HG03432 (cell line): ENCODE measurements at regions not wholly inside any gene's neighbourhood (a gene's known extent, or its start where the extent isn't known, plus 50 kb on each side); places are given as distances from the start of the nearest gene placed in this dataset.
"Not testable (repeated sequence)": the region's sequence is repeated elsewhere in the genome, so short reads cannot be mapped to it uniquely, and the experiment has no call there.

Experiments
- ATAC-seq: cut with Tn5 transposase; IDR thresholded peaks from one replicate; pipeline ENCODE4 v1.9.1; 2021; ENCODE audit warnings: mild to moderate bottlenecking, moderate library complexity; ENCODE audit not compliant: unreplicated experiment

DNA sequence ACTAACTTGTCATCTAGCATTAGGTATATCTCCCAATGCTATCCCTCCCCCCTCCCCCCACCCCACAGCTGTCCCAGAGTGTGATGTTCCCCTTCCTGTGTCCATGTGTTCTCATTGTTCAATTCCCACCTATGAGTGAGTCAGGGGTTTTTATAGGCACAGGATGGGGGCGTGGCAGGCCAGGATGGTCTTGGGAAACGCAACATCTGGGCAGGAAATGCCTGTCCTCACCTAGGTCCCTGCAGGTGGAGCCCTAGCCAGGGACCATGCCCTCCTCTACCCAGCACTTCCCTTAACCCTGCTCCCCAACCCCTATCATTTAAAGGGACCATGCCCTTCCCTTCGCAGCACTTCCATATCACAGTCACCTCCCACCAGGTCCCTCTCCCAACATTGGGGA is 1430.6 kb downstream of the CDH8 start:
- not testable (repeated sequence) for ATAC-seq

DNA sequence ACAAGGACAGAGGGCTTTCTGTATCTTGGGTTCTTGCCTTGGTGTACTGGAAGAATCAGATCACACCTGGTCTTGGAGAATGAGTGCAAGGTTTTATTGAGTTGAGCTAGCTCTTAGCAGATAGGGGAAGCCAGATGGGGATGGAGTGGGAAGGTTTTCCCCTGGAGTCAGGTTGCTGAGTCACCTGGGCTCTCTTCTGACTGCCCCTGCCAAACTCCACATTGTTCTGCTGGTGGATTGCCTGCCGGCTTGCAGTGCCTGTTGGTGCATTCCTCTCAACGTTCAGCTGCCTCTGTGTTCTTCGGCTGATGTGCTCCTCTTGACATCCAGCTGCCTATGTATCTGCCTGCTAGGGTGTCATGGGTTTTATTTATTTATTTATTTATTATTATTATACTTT is 1431.1 kb downstream of the CDH8 start:
- ATAC-seq: no peak

DNA sequence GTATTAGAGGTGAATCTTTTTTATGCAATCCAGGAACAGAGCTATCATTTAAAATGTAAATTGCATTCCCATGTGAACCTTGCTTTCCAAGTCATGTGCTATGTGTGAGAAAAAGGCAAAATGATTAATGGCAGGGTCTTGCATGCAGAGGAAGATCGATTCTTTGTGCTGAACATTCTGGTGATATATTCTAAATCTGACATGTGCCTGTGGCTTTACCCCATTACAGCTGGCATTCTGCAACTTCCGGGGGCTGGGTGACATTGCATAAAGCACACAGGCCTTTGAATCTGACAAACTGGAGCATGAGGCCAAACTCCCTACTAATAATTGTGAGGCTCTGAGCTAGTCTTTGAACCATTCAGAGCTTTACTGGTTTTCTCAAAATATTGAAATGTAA is 1449.7 kb downstream of the CDH8 start:
- no peak for ATAC-seq

DNA sequence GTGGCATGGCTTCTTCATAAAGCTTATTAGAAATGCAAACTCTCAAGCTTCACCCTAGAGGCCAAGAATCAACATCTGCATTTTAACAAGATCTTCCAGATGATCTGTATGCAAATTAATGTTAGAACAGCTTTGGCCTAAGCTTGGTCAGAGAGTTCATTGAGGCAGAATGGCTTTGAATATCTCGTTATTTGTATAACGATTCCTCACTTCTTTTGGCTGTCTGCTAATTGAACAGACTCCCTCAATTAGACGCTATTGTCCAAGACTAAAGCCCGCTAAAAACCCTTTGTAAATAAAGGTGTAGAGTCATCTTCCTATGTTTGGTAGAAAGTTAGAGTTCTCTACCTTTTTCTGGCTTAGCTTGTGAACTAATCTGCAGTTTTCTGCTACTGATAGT is 1453.7 kb downstream of the CDH8 start:
- ATAC-seq: no peak

DNA sequence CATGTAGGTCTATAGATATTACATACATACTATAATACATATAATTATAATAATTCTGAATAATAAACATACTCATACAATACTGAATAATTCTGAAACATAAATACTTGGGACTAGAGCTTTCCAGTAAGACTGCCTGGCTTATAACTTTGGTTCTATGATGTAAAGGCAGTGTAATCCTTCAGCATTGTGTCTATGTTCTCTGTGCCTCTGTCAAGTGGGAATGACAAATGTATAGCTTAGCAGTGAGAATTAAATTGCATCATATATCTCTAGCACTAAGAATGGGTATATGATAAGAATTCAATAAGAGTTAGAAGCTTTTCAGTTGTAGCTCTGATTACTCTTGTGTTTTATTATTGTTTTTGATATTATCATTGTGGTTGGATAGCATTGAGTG is 1469.3 kb downstream of the CDH8 start:
- no peak for ATAC-seq

- no peak for ATAC-seq
Observed at GRCh38 chr16:60564588-60564987, 1471.7 kb downstream of the CDH8 start.

DNA sequence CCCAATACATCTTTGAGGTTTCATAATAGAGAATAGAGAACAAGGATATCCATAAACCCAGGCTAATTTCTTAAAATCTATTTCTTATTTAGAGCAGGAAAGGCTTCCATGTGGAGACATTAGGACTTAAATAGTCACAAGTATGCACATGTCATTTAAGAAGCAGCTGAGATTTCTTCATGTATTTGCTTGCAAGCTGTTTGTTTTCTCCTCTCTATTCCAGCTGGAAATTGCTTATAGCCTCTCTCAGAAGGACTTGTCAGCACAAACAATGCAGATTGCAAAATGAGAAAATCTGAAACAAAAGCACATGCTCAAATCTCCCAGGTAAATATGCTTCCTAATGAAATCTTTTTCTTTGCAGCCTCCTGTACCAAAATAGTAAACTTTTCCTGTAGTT is 1473.1 kb downstream of the CDH8 start:
- ATAC-seq: no peak

- ATAC-seq: no peak
Observed at GRCh38 chr16:60558936-60559335, 1477.3 kb downstream of the CDH8 start.

DNA sequence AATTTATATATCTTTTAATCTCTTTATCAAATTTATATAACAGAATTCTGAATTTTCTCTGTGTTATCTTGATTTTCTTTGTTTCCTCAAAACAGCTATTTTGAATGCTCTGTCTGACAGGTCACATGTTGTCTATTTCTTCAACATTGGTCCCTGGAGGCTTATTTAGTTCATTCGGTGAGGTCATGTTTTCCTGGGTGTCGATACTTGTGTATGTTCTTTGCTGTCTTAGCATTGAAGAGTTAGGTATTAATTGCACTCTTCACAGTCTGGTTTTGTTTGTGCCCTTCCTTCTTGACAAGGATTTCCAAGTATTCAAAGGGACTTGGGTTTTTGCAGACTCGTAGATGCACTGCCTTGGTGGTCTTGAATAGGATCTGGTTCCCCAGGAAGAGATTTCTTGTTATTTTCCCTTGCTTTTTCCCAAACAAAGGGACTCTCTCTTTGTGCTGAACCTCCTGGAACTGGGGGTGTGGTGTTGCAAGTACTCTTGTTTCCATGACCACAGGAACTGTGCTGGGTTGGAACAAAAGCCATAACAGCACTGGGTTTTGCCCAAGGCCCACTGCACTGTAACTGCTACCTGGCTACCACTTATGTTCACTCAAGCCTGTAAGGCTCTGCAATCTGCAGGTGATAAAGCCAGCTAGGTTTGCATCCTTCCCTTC is 1483.0 kb downstream of the CDH8 start:
- no peak for ATAC-seq

- no peak for ATAC-seq
Observed at GRCh38 chr16:60541535-60541934, 1494.7 kb downstream of the CDH8 start.

DNA sequence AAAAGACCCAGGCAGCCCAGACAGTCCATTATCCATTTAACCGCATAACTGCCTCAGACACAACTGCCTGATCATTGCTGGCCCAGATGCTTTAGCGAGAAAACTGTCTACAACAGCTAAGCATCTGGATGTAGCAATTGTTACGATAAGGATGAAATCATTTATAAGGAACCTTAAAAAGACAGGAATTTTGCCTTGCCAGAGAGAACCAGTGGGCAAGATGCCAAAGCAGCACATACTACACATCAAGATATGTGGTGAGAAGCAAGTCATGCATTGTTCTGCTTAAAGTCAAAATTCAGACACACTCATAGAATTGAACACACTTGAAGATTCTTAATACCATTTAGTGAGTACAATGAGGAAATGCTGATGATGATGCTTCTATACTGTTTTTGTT is 1525.3 kb downstream of the CDH8 start:
- ATAC-seq: no peak

- no peak for ATAC-seq
Observed at GRCh38 chr16:60510208-60510607, 1526.0 kb downstream of the CDH8 start.

GRCh38 chr16:60491273-60491672 is 1545.0 kb downstream of the CDH8 start:
- ATAC-seq: no peak

DNA sequence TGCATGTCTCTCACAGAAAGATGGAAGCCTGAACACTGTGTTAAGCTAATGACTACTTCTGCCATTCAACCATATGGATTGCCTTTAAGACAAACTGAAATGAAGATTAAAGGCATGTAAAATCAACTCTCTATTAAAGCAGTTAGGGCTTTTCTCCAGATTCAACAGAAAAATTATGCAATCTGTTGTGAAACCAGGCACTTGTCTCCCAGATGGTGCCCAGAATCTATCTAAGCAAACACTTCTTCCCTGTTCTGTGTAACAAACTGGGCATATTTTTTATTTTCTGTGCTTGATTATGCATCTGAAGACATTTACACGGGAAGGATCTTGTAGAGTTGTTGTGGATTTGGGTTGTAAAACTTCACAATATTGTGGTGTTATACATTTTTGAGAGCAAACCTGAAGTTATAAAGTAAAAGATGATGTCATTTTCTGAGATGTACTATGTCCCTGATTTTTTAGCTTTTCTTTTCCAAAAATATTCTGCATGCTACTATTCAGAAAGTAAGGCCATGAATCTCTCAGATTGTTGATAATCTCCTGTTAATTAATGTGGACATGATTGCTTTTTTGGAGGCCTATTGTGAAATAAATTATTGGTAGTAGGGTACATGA is 1550.3 kb downstream of the CDH8 start:
- ATAC-seq: no peak

GRCh38 chr16:60484901-60485300 is 1551.3 kb downstream of the CDH8 start:
- ATAC-seq: no peak

DNA sequence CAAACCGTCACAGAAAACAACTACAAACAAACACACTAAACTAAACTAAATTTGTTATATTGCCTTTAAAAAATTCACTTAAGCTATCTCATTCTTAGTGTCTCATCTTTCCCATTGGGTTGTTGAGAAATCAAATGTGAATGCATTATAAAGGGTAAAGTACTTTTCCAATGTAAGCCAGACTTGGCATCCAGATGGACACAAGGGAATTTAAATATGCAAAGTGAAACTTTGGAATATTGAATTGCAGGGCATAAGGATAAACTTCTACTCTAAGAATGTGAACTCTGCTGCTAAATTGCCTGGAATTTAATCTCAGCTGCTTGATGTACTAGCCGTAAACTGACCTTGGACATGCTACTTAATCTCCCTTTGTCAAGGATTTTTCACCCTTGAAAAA is 1554.6 kb downstream of the CDH8 start:
- no peak for ATAC-seq

- ATAC-seq: no peak
Observed at GRCh38 chr16:60478810-60479209, 1557.4 kb downstream of the CDH8 start.

- no peak for ATAC-seq
Observed at GRCh38 chr16:60463986-60464385, 1572.3 kb downstream of the CDH8 start.

DNA sequence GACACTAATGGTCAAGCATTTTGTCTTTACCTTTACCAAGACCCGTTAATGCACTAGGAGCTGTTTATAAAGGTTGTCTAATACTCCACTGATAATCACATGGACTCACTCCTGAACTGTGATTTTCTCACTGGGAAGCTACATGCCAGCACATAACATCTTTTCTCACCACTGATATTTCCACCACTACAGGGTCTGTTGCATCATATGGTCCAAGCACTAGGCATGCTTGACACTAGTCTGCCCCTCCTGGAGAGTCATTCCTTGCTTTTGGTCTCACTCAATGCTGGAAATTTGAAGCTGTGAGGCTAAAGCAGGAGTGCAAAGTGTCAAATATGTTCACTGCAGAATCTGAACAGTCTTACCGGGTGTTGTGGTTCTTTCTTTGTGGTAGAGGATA is 1576.8 kb downstream of the CDH8 start:
- ATAC-seq: no peak

DNA sequence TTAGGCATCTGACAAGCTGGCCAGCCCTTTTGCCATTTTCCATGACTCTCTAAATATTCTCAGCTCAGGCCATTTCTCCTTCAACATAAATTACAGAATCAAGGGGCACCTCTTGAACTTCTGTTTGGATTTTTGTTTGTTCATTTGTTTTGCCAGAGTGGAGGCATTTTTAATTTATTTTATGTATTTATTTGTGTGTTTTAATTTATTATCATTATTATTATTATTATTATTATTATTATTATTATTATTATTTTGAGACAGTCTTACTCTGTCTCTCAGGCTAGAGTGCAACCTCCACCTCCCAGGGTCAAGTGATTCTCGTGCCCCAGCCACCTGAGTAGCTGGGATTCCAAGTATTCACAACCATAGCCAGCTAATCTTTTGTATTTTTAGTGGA is 1578.0 kb downstream of the CDH8 start:
- ATAC-seq: no peak

- ATAC-seq: no peak
Observed at GRCh38 chr16:60452646-60453045, 1583.6 kb downstream of the CDH8 start.

- no peak for ATAC-seq
Observed at GRCh38 chr16:60438894-60439293, 1597.3 kb downstream of the CDH8 start.

GRCh38 chr16:60432472-60432871 is 1603.8 kb downstream of the CDH8 start:
- ATAC-seq: peak; percentile 45
